IMR-90 (cell line): ENCODE measurements at regions not wholly inside any gene's neighbourhood (a gene's known extent, or its start where the extent isn't known, plus 50 kb on each side); places are given as distances from the start of the nearest gene placed in this dataset.

Source experiments
- ATAC-seq: fragments of 200-7000 bp; cut with Tn5 transposase; 2 replicates; pipeline ENCODE4 v1.9.1; 2020; ENCODE audit warnings: low read depth, mild to moderate bottlenecking, moderate library complexity
- BruUV-seq: library from RNA; stranded (reverse); fragments of 400-500 nt; replicated peaks from 2 replicates; lab custom pipeline; 2021; lab: Mats Ljungman, UMichigan
- CTCF ChIA-PET: fragments of 300-600 bp; formaldehyde crosslinking; extraction: SDS; loops from one replicate; lab custom pipeline; 2021; ENCODE audit warnings: antibody characterized with exemption; lab: Yijun Ruan, JAX
- POLR2A ChIA-PET: fragments of 300-600 bp; sonication (Branson Sonifier 250); formaldehyde crosslinking; loops from one replicate; lab custom pipeline; 2022; ENCODE audit warnings: antibody characterized with exemption; ENCODE audit not compliant: unreplicated experiment; lab: Charles Lee
- DNase-seq: peaks from one replicate; pipeline ENCODE4 v3.0.0; 2013
- H2AFZ ChIP-seq: replicated peaks from 2 replicates; pipeline ENCODE3; 2013; ENCODE audit warnings: low read length, mild to moderate bottlenecking; ENCODE audit not compliant: poor library complexity
- H2AK5ac ChIP-seq: 2 replicates; pipeline ENCODE4 v1.6.1; 2013; ENCODE audit warnings: low read depth, low read length, inconsistent platforms
- H2AK9ac ChIP-seq: replicated peaks from 2 replicates; pipeline ENCODE3; 2013; ENCODE audit warnings: mild to moderate bottlenecking, low read depth, low read length, moderate library complexity; ENCODE audit not compliant: poor library complexity
- H2BK120ac ChIP-seq: 2 replicates; pipeline ENCODE4 v1.6.1; 2013; ENCODE audit warnings: low read depth, low read length, inconsistent platforms
- H2BK15ac ChIP-seq: 3 replicates; pipeline ENCODE4 v1.6.1; 2013; ENCODE audit warnings: low read depth, low read length, inconsistent platforms
- H2BK20ac ChIP-seq: 2 replicates; pipeline ENCODE4 v1.6.1; 2013; ENCODE audit warnings: low read depth, mild to moderate bottlenecking, inconsistent platforms, low read length, moderate library complexity
- H2BK5ac ChIP-seq: 2 replicates; pipeline ENCODE4 v1.6.1; 2013; ENCODE audit warnings: mild to moderate bottlenecking, low read depth, low read length, inconsistent platforms; ENCODE audit not compliant: poor library complexity, severe bottlenecking
- H3K14ac ChIP-seq: replicated peaks from 2 replicates; pipeline ENCODE4 v1.6.1; 2013; ENCODE audit warnings: low read depth, low read length, inconsistent platforms
- H3K18ac ChIP-seq: 2 replicates; pipeline ENCODE4 v1.6.1; 2013; ENCODE audit warnings: low read depth, low read length, control low read depth
- H3K23ac ChIP-seq: 2 replicates; pipeline ENCODE4 v1.6.1; 2013; ENCODE audit warnings: low read depth, low read length, inconsistent platforms
- H3K27ac ChIP-seq: 2 replicates; pipeline ENCODE4 v1.5.1; 2013; ENCODE audit warnings: mild to moderate bottlenecking, control low read depth, low read length; ENCODE audit not compliant: insufficient read depth
- H3K27me3 ChIP-seq: 2 replicates; pipeline ENCODE4 v1.6.1; 2013; ENCODE audit warnings: low read length; ENCODE audit not compliant: control insufficient read depth, insufficient read depth
- H3K36me3 ChIP-seq: 2 replicates; pipeline ENCODE4 v1.6.1; 2013; ENCODE audit warnings: low read length, mixed read lengths; ENCODE audit not compliant: control insufficient read depth, insufficient read depth
- H3K4ac ChIP-seq: 2 replicates; pipeline ENCODE4 v1.6.1; 2013; ENCODE audit warnings: low read depth, low read length, inconsistent platforms
- H3K4me1 ChIP-seq: 2 replicates; pipeline ENCODE4 v1.6.1; 2013; ENCODE audit warnings: low read length, mixed read lengths; ENCODE audit not compliant: control insufficient read depth, insufficient read depth
- H3K4me2 ChIP-seq: 2 replicates; pipeline ENCODE4 v1.6.1; 2013; ENCODE audit warnings: low read depth, mild to moderate bottlenecking, control low read depth, low read length, moderate library complexity
- H3K4me3 ChIP-seq: 2 replicates; pipeline ENCODE4 v1.5.1; 2013; ENCODE audit warnings: low read depth, mild to moderate bottlenecking, control low read depth, low read length, moderate library complexity; ENCODE audit not compliant: insufficient read depth
- H3K56ac ChIP-seq: 2 replicates; pipeline ENCODE4 v1.6.1; 2013; ENCODE audit warnings: low read length, inconsistent platforms; ENCODE audit not compliant: insufficient read depth; ENCODE audit errors: extremely low read depth
- H3K79me1 ChIP-seq, 2 experiments: 2 replicates each; pipeline ENCODE4 v1.6.1; 2013; ENCODE audit warnings: low read length in 2 of 2, inconsistent platforms in 1 of 2, low read depth in 1 of 2
- H3K9ac ChIP-seq: 2 replicates; pipeline ENCODE4 v1.6.1; 2013; ENCODE audit warnings: low read depth, low read length, control low read depth
- H3K9me1 ChIP-seq: 2 replicates; pipeline ENCODE4 v1.6.1; 2013; ENCODE audit warnings: low read length, inconsistent platforms; ENCODE audit not compliant: insufficient read depth
- H3K9me3 ChIP-seq: 2 replicates; pipeline ENCODE4 v1.6.1; 2013; ENCODE audit warnings: low read length; ENCODE audit not compliant: control insufficient read depth, insufficient read depth
- H4K20me1 ChIP-seq: 2 replicates; pipeline ENCODE4 v1.6.1; 2013; ENCODE audit warnings: low read length, inconsistent platforms; ENCODE audit not compliant: insufficient read depth
- H4K5ac ChIP-seq: 2 replicates; pipeline ENCODE4 v1.6.1; 2013; ENCODE audit warnings: mild to moderate bottlenecking, low read depth, low read length, control low read depth
- H4K8ac ChIP-seq, 2 experiments: 2 replicates each; pipeline ENCODE4 v1.6.1; 2013; ENCODE audit warnings: low read depth in 2 of 2, low read length in 2 of 2, control low read depth in 1 of 2, inconsistent platforms in 1 of 2
- H4K91ac ChIP-seq: 2 replicates; pipeline ENCODE4 v1.6.1; 2013; ENCODE audit warnings: low read depth, low read length, inconsistent platforms; ENCODE audit not compliant: insufficient read depth
- BHLHE40 ChIP-seq: fragments of 150-350 bp; IDR thresholded peaks from 2 replicates; pipeline ENCODE4 v1.6.1; 2016; ENCODE audit warnings: mild to moderate bottlenecking, low read depth, low read length
- CEBPB ChIP-seq: IDR thresholded peaks from 2 replicates; pipeline ENCODE4 v1.6.1; 2012; ENCODE audit warnings: low read depth, low read length, improper control_type of control experiment
- CHD1 ChIP-seq: IDR thresholded peaks from 2 replicates; pipeline ENCODE4 v1.6.1; 2012; ENCODE audit warnings: low read depth, low read length, improper control_type of control experiment
- FOS ChIP-seq: fragments of 150-350 bp; IDR thresholded peaks from 2 replicates; pipeline ENCODE4 v1.6.1; 2016; ENCODE audit warnings: low read depth, low read length
- MAFK ChIP-seq: IDR thresholded peaks from 2 replicates; pipeline ENCODE4 v1.6.1; 2012; ENCODE audit warnings: low read depth, low read length, improper control_type of control experiment
- MAZ ChIP-seq: IDR thresholded peaks from 2 replicates; pipeline ENCODE4 v1.6.1; 2012; ENCODE audit warnings: low read depth, mild to moderate bottlenecking, low read length, improper control_type of control experiment, moderate library complexity, borderline replicate concordance
- MXI1 ChIP-seq: IDR thresholded peaks from 2 replicates; pipeline ENCODE4 v1.6.1; 2012; ENCODE audit warnings: low read depth, mild to moderate bottlenecking, low read length, moderate library complexity, borderline replicate concordance
- NFE2L2 ChIP-seq: fragments of 150-350 bp; IDR thresholded peaks from 2 replicates; pipeline ENCODE4 v1.6.1; 2016; ENCODE audit warnings: low read depth, mild to moderate bottlenecking, low read length
- POLR2A ChIP-seq: IDR thresholded peaks from 2 replicates; pipeline ENCODE4 v1.6.1; 2012; ENCODE audit warnings: mild to moderate bottlenecking, low read depth, low read length
- RAD21 ChIP-seq: IDR thresholded peaks from 2 replicates; pipeline ENCODE4 v1.6.1; 2012; ENCODE audit warnings: low read length, improper control_type of control experiment
- RCOR1 ChIP-seq: IDR thresholded peaks from 2 replicates; pipeline ENCODE4 v1.6.1; 2012; ENCODE audit warnings: mild to moderate bottlenecking, low read length, improper control_type of control experiment; ENCODE audit not compliant: insufficient replicate concordance
- RFX5 ChIP-seq: IDR thresholded peaks from 2 replicates; pipeline ENCODE4 v1.8.0; 2012; ENCODE audit warnings: low read depth, mild to moderate bottlenecking, low read length, moderate library complexity
- SMC3 ChIP-seq: fragments of 150-350 bp; IDR thresholded peaks from 2 replicates; pipeline ENCODE4 v1.6.1; 2016; ENCODE audit warnings: low read depth, mild to moderate bottlenecking, antibody characterized with exemption, low read length, moderate library complexity
- WGBS, 2 experiments: methylation state at CpG; one replicate each; pipeline versions ENCODE4 v1.1.5 to v1.1.7; 2013; ENCODE audit warnings: missing lambda C conversion rate in 2 of 2; ENCODE audit not compliant: insufficient read length in 1 of 2; ENCODE audit errors: extremely low coverage in 2 of 2; 5-methylcytosine and 5-hydroxymethylcytosine counted together
- dilution Hi-C: fragments of 300-500 bp; cut with HindIII; formaldehyde crosslinking; loops from one replicate; pipeline ENCODE4 v1.14.3; 2018; ENCODE audit warnings: low sequenced_read_pairs; ENCODE audit not compliant: unreplicated experiment
- in situ Hi-C: fragments of 300-500 bp; cut with MboI; formaldehyde crosslinking; loops from 3 replicates; pipeline ENCODE4 v1.14.3; 2019; ENCODE audit warnings: low sequenced_read_pairs, inconsistent platforms, mixed read lengths
- intact Hi-C: fragments of 100-400 bp; cut with micrococcal nuclease; formaldehyde crosslinking; loops from 2 replicates; pipeline ENCODE4 v1.10.0; 2022
- TF ChIP-seq, protein P1 (sequence below): fragments of 150-350 bp; IDR thresholded peaks from 2 replicates; pipeline ENCODE4 v1.6.1; 2016; ENCODE audit warnings: low read depth, mild to moderate bottlenecking, low read length, moderate library complexity, borderline replicate concordance
- TF ChIP-seq, protein P2 (sequence below): conservative IDR thresholded peaks from 2 replicates; pipeline ENCODE4 v1.5.1; 2012; ENCODE audit warnings: mild to moderate bottlenecking, low read depth, low read length, improper control_type of control experiment
- TF ChIP-seq, protein P3 (sequence below): fragments of 150-350 bp; IDR thresholded peaks from 2 replicates; pipeline ENCODE4 v1.6.1; 2017; ENCODE audit warnings: mild to moderate bottlenecking, antibody characterized with exemption, low read length, low read depth

DNA sequence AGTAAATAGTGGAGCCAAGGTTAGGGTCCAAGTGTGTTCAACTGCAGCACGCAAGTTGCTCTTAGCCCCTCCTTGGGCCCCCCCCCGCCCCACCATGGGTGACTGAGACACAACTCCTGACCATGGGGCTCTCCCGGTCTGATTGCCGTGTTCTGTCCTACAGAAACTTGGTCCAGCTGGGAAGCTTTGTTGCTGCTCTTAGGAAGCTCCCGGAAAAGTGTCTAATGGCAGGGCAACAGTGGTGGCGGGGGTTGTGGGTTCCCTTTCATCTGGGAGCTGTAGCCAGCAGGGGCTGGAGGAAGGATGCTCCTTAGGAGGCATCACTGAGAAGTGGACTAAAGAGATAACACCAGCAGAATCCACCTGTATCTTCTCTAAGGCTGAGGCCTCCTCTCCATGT, 111.1 kb downstream of the CYP26B1 start:
- Histone ChIP-seq H3K9me1 (no peaks in the 10 kb centered on the region), H4K5ac (no peak overlapping the region), H4K20me1 (no peaks in the 10 kb centered on the region), H3K23ac (no peak overlapping the region), H3K4me2 (no peak overlapping the region), H3K9me3 (no peaks in the 10 kb centered on the region), H2BK20ac (no peak overlapping the region), H3K14ac (no peak overlapping the region), H2AK5ac (no peak overlapping the region), H3K9ac (no peak overlapping the region), H2BK15ac (no peak overlapping the region), H4K8ac (no peak overlapping the region), H2BK120ac (no peak overlapping the region), H4K91ac (no peak overlapping the region), H3K27ac (no peak overlapping the region), H3K4me3 (no peak overlapping the region), H3K18ac (no peak overlapping the region), H2AFZ (no peak overlapping the region), H3K79me1 (no peaks in the 10 kb centered on the region), H3K27me3 (peaks cover 2% of the 10 kb centered on the region; the same call in 1 of the 2 replicates), H3K4me1 (no peaks in the 10 kb centered on the region), H3K4ac (no peak overlapping the region), H2BK5ac (no peak overlapping the region), H3K56ac (no peak overlapping the region), H3K36me3 (no peaks in the 10 kb centered on the region), H2AK9ac (no peak overlapping the region)
- 100% methylated on average over 1 of the region's 6 CpGs; no CpG with 5 or more reads in 1 of the 2 experiments for WGBS, 2 experiments
- dilution Hi-C loops (no loop called here), intact Hi-C loops (no loop called here), in situ Hi-C loops (no loop called here)
- ATAC-seq, result no peak
- no TSS peak for BruUV-seq
- no peak for DNase-seq
- ChIA-PET POLR2A (no interaction called here), CTCF (no interaction called here)
- TF ChIP-seq RFX5, result no peak
- no peak for TF ChIP-seq CEBPB
- TF ChIP-seq RCOR1, result no peak
- no peak for TF ChIP-seq POLR2A
- TF ChIP-seq FOS, result no peak
- TF ChIP-seq, protein P1, sequence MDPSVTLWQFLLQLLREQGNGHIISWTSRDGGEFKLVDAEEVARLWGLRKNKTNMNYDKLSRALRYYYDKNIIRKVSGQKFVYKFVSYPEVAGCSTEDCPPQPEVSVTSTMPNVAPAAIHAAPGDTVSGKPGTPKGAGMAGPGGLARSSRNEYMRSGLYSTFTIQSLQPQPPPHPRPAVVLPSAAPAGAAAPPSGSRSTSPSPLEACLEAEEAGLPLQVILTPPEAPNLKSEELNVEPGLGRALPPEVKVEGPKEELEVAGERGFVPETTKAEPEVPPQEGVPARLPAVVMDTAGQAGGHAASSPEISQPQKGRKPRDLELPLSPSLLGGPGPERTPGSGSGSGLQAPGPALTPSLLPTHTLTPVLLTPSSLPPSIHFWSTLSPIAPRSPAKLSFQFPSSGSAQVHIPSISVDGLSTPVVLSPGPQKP, result no peak
- no peak for TF ChIP-seq BHLHE40
- TF ChIP-seq NFE2L2, result no peak
- no peak for TF ChIP-seq CHD1
- no peak for TF ChIP-seq MAFK
- TF ChIP-seq, protein P2, sequence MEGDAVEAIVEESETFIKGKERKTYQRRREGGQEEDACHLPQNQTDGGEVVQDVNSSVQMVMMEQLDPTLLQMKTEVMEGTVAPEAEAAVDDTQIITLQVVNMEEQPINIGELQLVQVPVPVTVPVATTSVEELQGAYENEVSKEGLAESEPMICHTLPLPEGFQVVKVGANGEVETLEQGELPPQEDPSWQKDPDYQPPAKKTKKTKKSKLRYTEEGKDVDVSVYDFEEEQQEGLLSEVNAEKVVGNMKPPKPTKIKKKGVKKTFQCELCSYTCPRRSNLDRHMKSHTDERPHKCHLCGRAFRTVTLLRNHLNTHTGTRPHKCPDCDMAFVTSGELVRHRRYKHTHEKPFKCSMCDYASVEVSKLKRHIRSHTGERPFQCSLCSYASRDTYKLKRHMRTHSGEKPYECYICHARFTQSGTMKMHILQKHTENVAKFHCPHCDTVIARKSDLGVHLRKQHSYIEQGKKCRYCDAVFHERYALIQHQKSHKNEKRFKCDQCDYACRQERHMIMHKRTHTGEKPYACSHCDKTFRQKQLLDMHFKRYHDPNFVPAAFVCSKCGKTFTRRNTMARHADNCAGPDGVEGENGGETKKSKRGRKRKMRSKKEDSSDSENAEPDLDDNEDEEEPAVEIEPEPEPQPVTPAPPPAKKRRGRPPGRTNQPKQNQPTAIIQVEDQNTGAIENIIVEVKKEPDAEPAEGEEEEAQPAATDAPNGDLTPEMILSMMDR, result no peak
- TF ChIP-seq RAD21, result no peak
- TF ChIP-seq, protein P3, sequence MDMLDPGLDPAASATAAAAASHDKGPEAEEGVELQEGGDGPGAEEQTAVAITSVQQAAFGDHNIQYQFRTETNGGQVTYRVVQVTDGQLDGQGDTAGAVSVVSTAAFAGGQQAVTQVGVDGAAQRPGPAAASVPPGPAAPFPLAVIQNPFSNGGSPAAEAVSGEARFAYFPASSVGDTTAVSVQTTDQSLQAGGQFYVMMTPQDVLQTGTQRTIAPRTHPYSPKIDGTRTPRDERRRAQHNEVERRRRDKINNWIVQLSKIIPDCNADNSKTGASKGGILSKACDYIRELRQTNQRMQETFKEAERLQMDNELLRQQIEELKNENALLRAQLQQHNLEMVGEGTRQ, result no peak
- TF ChIP-seq MXI1, result no peak
- no peak for TF ChIP-seq MAZ
- no peak for TF ChIP-seq SMC3
